VCaP (cell line): ENCODE measurements at regions not wholly inside any gene's neighbourhood (a gene's known extent, or its start where the extent isn't known, plus 50 kb on each side); places are given as distances from the start of the nearest gene placed in this dataset.

Experiments used
- H3K27ac ChIP-seq: fragments of 450-650 bp; 2 replicates; pipeline ENCODE4 v1.5.1; 2017
- TF ChIP-seq, protein P1 (sequence below): fragments of 450-650 bp; conservative IDR thresholded peaks from 2 replicates; pipeline ENCODE4 v1.5.1; 2017; ENCODE audit warnings: mild to moderate bottlenecking, moderate library complexity

DNA sequence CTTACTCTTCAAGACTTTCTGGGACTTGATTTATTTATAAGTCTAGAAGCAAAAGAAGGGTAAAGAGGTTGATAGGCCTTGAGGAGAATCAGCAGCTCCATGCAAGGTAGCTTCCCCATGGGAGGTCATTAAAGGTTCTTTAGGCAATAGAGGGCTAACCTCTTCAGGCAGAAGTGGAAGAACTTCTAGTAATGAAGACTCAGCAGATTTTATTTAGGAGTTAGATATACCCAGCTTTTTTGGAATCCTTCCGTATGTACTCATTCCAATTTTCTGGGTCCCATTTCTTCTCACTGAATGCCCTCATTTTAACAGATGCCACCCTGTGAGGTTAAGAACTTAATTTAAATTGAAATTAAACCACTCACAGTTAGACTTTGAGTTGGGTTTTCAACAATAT, 565.6 kb downstream of the LRFN5 start:
- no peak overlapping the region for H3K27ac ChIP-seq
- TF ChIP-seq, protein P1, sequence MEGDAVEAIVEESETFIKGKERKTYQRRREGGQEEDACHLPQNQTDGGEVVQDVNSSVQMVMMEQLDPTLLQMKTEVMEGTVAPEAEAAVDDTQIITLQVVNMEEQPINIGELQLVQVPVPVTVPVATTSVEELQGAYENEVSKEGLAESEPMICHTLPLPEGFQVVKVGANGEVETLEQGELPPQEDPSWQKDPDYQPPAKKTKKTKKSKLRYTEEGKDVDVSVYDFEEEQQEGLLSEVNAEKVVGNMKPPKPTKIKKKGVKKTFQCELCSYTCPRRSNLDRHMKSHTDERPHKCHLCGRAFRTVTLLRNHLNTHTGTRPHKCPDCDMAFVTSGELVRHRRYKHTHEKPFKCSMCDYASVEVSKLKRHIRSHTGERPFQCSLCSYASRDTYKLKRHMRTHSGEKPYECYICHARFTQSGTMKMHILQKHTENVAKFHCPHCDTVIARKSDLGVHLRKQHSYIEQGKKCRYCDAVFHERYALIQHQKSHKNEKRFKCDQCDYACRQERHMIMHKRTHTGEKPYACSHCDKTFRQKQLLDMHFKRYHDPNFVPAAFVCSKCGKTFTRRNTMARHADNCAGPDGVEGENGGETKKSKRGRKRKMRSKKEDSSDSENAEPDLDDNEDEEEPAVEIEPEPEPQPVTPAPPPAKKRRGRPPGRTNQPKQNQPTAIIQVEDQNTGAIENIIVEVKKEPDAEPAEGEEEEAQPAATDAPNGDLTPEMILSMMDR = no peak

- TF ChIP-seq, protein P1 = no peak
- no peak overlapping the region for H3K27ac ChIP-seq
Observed at GRCh38 chr14:42163136-42163535, 556.5 kb downstream of the LRFN5 start.

DNA sequence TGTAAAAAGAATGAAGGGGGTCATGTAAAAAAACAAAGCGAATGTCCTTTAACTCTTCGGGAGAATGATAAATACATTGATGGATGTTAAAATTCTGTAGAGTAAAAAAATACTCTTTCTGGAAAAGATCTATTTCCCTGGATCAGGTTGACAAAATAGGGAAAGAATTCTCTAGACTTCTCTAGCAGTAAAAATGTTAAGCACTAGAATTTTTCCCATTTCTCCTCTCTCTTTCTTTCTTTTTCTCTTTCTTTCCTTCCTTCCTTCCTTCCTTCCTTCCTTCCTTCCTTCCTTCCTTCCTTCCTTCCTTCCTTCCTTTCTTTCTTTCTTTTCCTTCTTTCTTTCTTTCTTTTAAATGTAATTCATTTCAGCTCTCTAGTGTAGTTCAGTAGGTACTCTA, 552.5 kb downstream of the LRFN5 start:
- H3K27ac ChIP-seq = no peak overlapping the region
- TF ChIP-seq, protein P1 = no peak

DNA sequence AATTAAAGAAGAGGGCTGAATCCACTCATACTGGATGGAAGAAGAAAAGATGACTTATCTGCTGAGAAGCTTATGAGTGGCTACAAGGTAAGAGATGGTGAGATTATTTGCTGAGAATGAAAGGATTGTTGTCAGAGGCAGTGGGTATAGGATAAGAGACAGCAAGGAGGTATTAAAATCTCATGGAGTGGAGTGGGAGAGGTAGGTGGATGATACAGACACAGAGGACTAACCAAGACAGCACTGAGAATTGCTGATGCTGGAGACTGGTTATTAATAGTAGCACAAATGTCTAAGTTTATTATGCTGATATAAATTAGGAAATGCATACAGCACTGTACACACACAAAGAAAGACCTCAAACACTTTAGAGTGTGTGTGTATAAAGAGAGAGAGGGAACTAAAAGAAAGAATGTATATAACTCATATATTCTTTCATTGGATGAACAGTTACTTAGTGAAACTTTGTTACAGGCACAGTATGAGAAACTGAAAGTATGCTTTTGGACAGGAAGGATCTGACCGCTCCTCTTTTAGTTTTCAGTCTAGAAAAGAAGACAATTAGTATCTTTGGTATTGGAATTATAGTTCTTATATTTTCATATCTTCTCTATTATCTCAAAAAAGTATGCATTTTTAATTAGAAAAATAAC, 543.1 kb downstream of the LRFN5 start:
- no peak overlapping the region for H3K27ac ChIP-seq
- TF ChIP-seq, protein P1 = no peak

GRCh38 chr14:42145766-42146165, 539.1 kb downstream of the LRFN5 start:
- TF ChIP-seq, protein P1 = no peak
- H3K27ac ChIP-seq = no peak overlapping the region

DNA sequence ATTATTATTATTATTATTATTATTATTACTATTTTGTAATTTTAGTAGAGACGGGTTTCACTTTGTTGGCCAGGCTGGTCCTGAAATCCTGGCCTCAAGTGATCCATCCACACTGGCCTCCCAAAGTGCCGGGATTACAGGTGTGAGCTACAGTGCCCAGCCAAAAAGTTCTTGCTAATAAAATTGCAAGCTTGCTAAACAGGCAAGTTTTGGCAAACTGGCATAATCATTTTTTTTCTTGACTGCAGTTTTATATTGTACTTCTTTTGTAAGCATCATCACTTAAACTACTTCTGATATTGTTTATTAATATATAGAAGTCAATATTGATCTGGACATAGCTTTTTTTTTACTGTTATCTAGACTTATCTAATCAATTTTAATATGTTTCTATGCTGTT, 536.4 kb downstream of the LRFN5 start:
- no peak overlapping the region for H3K27ac ChIP-seq
- TF ChIP-seq, protein P1 = no peak

DNA sequence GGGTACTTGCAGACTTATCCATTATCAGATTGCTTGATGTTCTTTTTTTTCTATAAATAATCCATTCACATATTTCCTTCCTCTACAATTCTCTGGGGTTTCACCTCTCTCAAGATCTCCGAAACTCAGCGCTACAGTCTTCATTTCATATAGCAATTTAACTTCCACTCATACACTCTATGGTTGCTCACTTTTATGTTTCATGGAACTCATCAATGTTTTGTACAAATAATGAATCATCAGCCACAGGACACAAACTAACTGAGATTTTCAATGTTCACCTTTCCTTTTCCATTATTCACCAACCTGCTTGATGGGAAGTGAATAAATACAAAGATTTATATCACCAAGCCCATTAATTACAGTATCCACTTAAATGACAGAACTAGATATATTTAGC, 534.7 kb downstream of the LRFN5 start:
- TF ChIP-seq, protein P1 = no peak
- H3K27ac ChIP-seq = no peak overlapping the region
